ENCODE measurements at regions not wholly inside any gene's neighbourhood (a gene's known extent, or its start where the extent isn't known, plus 50 kb on each side); places are given as distances from the start of the nearest gene placed in this dataset.

DNA sequence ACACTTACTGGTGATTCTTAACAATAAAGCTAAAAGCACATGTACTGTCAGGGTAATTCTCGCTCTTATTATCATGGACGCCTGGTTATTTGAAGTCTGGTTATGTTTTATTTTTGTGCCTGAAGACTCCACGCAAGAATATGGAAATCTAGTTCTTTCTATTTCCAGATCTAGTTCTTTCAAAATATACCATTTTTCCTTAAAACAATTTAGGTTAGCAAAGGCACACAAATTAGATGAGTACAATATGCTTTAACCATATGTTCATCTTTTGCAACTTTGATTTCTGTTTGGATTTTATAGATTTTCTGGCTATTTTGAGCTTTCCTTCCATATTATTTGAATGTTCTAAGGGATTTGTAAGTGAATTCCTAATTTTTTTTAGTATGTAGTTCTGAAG, 1783.1 kb downstream of the PCDH7 start (continued):
- TF ChIP-seq, protein P1, sequence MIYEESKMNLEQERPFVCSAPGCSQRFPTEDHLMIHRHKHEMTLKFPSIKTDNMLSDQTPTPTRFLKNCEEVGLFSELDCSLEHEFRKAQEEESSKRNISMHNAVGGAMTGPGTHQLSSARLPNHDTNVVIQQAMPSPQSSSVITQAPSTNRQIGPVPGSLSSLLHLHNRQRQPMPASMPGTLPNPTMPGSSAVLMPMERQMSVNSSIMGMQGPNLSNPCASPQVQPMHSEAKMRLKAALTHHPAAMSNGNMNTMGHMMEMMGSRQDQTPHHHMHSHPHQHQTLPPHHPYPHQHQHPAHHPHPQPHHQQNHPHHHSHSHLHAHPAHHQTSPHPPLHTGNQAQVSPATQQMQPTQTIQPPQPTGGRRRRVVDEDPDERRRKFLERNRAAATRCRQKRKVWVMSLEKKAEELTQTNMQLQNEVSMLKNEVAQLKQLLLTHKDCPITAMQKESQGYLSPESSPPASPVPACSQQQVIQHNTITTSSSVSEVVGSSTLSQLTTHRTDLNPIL (CRISPR knock-in tag; IDR thresholded peaks at IDR 0.05; ENCODE audit: low read depth) = no peak
- TF ChIP-seq ARNTL (CRISPR knock-in tag; IDR thresholded peaks at IDR 0.05; ENCODE audit: borderline replicate concordance, low read depth) (no peak), ESRRG (CRISPR knock-in tag; IDR thresholded peaks at IDR 0.05) (no peak), BACH2 (CRISPR knock-in tag; IDR thresholded peaks at IDR 0.05; ENCODE audit: borderline replicate concordance) (no peak)

DNA sequence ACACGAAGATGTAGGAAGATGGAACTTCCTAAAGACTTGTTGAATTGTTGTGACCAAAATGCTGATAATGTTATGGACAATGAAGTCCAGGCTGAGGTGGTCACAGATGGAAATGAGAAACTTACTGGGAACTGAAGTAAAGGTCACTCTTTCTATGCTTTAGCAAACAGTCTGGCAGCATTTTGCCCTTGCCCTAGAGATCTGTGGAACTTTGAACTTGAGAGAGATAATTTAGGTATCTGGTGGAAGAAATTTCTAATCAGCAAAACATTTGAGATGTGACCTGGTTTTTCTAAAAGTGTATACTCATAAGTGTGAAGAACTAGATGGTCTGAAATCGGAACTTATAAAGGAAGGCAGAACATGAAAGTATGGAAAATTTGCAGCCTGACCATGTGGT, 1785.9 kb downstream of the PCDH7 start:
- no peak for ATAC-seq
- no peak for TF ChIP-seq TCF4 (CRISPR knock-in tag; IDR thresholded peaks at IDR 0.05; ENCODE audit: borderline replicate concordance)
- no peak for TF ChIP-seq OSR1 (CRISPR knock-in tag; IDR thresholded peaks at IDR 0.05)
- no peak for TF ChIP-seq ZFP30 (CRISPR knock-in tag; IDR thresholded peaks at IDR 0.05)
- no peak for TF ChIP-seq PPARA (CRISPR knock-in tag; IDR thresholded peaks at IDR 0.05; ENCODE audit: borderline replicate concordance)
- no peak for TF ChIP-seq ARNTL (CRISPR knock-in tag; IDR thresholded peaks at IDR 0.05; ENCODE audit: borderline replicate concordance, low read depth)
- TF ChIP-seq, protein P2, sequence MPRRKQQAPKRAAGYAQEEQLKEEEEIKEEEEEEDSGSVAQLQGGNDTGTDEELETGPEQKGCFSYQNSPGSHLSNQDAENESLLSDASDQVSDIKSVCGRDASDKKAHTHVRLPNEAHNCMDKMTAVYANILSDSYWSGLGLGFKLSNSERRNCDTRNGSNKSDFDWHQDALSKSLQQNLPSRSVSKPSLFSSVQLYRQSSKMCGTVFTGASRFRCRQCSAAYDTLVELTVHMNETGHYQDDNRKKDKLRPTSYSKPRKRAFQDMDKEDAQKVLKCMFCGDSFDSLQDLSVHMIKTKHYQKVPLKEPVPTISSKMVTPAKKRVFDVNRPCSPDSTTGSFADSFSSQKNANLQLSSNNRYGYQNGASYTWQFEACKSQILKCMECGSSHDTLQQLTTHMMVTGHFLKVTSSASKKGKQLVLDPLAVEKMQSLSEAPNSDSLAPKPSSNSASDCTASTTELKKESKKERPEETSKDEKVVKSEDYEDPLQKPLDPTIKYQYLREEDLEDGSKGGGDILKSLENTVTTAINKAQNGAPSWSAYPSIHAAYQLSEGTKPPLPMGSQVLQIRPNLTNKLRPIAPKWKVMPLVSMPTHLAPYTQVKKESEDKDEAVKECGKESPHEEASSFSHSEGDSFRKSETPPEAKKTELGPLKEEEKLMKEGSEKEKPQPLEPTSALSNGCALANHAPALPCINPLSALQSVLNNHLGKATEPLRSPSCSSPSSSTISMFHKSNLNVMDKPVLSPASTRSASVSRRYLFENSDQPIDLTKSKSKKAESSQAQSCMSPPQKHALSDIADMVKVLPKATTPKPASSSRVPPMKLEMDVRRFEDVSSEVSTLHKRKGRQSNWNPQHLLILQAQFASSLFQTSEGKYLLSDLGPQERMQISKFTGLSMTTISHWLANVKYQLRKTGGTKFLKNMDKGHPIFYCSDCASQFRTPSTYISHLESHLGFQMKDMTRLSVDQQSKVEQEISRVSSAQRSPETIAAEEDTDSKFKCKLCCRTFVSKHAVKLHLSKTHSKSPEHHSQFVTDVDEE (CRISPR knock-in tag; IDR thresholded peaks at IDR 0.05) = no peak
- TF ChIP-seq, protein P1 (CRISPR knock-in tag; IDR thresholded peaks at IDR 0.05; ENCODE audit: low read depth) = no peak
- no peak for TF ChIP-seq ZNF70 (CRISPR knock-in tag; IDR thresholded peaks at IDR 0.05)
- TF ChIP-seq ESRRG (CRISPR knock-in tag; IDR thresholded peaks at IDR 0.05) = no peak
- TF ChIP-seq GLIS3 (CRISPR knock-in tag; IDR thresholded peaks at IDR 0.05) = no peak
- TF ChIP-seq, protein P3, sequence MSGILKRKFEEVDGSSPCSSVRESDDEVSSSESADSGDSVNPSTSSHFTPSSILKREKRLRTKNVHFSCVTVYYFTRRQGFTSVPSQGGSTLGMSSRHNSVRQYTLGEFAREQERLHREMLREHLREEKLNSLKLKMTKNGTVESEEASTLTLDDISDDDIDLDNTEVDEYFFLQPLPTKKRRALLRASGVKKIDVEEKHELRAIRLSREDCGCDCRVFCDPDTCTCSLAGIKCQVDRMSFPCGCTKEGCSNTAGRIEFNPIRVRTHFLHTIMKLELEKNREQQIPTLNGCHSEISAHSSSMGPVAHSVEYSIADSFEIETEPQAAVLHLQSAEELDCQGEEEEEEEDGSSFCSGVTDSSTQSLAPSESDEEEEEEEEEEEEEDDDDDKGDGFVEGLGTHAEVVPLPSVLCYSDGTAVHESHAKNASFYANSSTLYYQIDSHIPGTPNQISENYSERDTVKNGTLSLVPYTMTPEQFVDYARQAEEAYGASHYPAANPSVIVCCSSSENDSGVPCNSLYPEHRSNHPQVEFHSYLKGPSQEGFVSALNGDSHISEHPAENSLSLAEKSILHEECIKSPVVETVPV (CRISPR knock-in tag; IDR thresholded peaks at IDR 0.05) = no peak
- TF ChIP-seq BACH2 (CRISPR knock-in tag; IDR thresholded peaks at IDR 0.05; ENCODE audit: borderline replicate concordance) = no peak
- no peak for TF ChIP-seq RARB (CRISPR knock-in tag; IDR thresholded peaks at IDR 0.05)
- TF ChIP-seq CSDC2 (CRISPR knock-in tag; IDR thresholded peaks at IDR 0.05) = no peak

DNA sequence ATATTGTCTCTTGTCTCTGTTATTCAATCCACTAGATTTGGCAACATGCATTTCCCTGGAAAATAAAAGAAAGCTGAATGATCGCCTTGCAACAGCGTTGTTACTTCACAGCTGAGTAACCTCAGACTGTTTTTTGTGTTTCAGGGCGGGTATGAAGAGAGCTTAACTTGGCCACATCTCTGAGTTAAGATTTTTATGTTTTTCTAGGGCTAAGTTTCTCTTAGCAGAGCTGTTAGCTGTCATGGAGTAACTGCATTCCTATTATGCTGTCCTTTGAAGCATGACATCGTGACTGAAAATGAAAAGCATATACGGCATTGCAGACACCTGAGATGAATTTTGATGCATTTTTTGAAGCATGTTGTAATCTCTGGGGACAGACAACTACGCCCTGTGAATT, 1798.9 kb downstream of the PCDH7 start:
- no peak for ATAC-seq

More for the DNA sequence above, 1798.9 kb downstream of the PCDH7 start:
- no peak for TF ChIP-seq PPARA (CRISPR knock-in tag; IDR thresholded peaks at IDR 0.05; ENCODE audit: borderline replicate concordance)
- TF ChIP-seq, protein P3 (CRISPR knock-in tag; IDR thresholded peaks at IDR 0.05) = no peak
- TF ChIP-seq SNAI2 (CRISPR knock-in tag; IDR thresholded peaks at IDR 0.05) = no peak
- TF ChIP-seq TOX (CRISPR knock-in tag; IDR thresholded peaks at IDR 0.05; ENCODE audit: borderline replicate concordance) = no peak
- TF ChIP-seq ZNF70 (CRISPR knock-in tag; IDR thresholded peaks at IDR 0.05) = no peak
- TF ChIP-seq ZFP30 (CRISPR knock-in tag; IDR thresholded peaks at IDR 0.05) = no peak
- TF ChIP-seq, protein P2 (CRISPR knock-in tag; IDR thresholded peaks at IDR 0.05) = no peak
- TF ChIP-seq GLIS3 (CRISPR knock-in tag; IDR thresholded peaks at IDR 0.05) = no peak
- TF ChIP-seq CSDC2 (CRISPR knock-in tag; IDR thresholded peaks at IDR 0.05) = no peak

All from SK-N-SH treated with all-trans-retinoic acid at 6 μM for 48 hours (cell line).